Tibial nerve (tissue), 4 donors: ENCODE measurements at regions not wholly inside any gene's neighbourhood (a gene's known extent, or its start where the extent isn't known, plus 50 kb on each side); places are given as distances from the start of the nearest gene placed in this dataset.

Source experiments
- DNase-seq, 2 donors: peaks; one replicate each; pipeline ENCODE4 v3.0.0-alpha.2; 2019; ENCODE audit warnings: low spot score in 2 of 2
- H3K27ac ChIP-seq, 4 donors: fragments of 200-600 bp; sonication (generic) in 3 of 4; one replicate each; pipeline ENCODE4 v1.5.1; 2017 to 2019; ENCODE audit warnings: mild to moderate bottlenecking in 1 of 4
- H3K27me3 ChIP-seq, 2 donors: fragments of 200-600 bp; sonication (generic) in 1 of 2; one replicate each; pipeline versions ENCODE4 v1.5.1 to v1.6.0; 2017 to 2019
- H3K36me3 ChIP-seq, 3 donors: fragments of 200-600 bp; sonication (generic); one replicate each; pipeline ENCODE4 v1.5.1; 2018 to 2019
- H3K4me1 ChIP-seq, 4 donors: fragments of 200-600 bp; sonication (generic) in 3 of 4; one replicate each; pipeline ENCODE4 v1.5.1; 2017 to 2019
- H3K4me3 ChIP-seq, 4 donors: fragments of 200-600 bp; sonication (generic) in 3 of 4; one replicate each; pipeline ENCODE4 v1.5.1; 2017 to 2019; ENCODE audit warnings: mild to moderate bottlenecking in 1 of 4, moderate library complexity in 1 of 4
- H3K9me3 ChIP-seq, 4 donors: fragments of 200-600 bp; sonication (generic) in 3 of 4; one replicate each; pipeline ENCODE4 v1.5.1; 2017 to 2019
- CTCF ChIP-seq, 5 experiments: fragments of 200-600 bp in 3 of 5; fragments of 450-650 bp in 2 of 5; sonication (generic) in 3 of 5; IDR thresholded peaks; one replicate each; pipeline ENCODE4 v1.5.1; 2016 to 2019; ENCODE audit warnings: antibody characterized with exemption in 5 of 5, mild to moderate bottlenecking in 3 of 5, moderate library complexity in 2 of 5
- EP300 ChIP-seq, 2 donors: sonication (generic); formaldehyde crosslinking; IDR thresholded peaks; one replicate each; pipeline ENCODE4 v1.6.1; 2017; ENCODE audit warnings: antibody characterized with exemption in 2 of 2, mild to moderate bottlenecking in 1 of 2
- POLR2A ChIP-seq, 2 donors: fragments of 450-650 bp; IDR thresholded peaks; one replicate each; pipeline ENCODE4 v1.6.1; 2017; ENCODE audit warnings: antibody characterized with exemption in 2 of 2, mild to moderate bottlenecking in 2 of 2, moderate library complexity in 2 of 2
- WGBS, 2 donors: methylation state at CpG; one replicate each; pipeline ENCODE4 v1.1.5; 2018; 5-methylcytosine and 5-hydroxymethylcytosine counted together

GRCh38 chr14:24688030-24688658 is 54.2 kb upstream of the GZMB start:
- H3K9me3 ChIP-seq, result no peaks in the 10 kb centered on the region
- H3K4me3 ChIP-seq, result no peak overlapping the region
- WGBS, 2 donors, result 73 to 83% methylated on average over 6 of the region's 6 CpGs
- no peaks in the 10 kb centered on the region for H3K36me3 ChIP-seq
- TF ChIP-seq POLR2A (IDR thresholded peaks at IDR 0.05) (no peak), CTCF (IDR thresholded peaks at IDR 0.05) (no peak), EP300 (IDR thresholded peaks at IDR 0.05) (no peak)
- DNase-seq, result no peak
- H3K27me3 ChIP-seq, result peaks cover 0 to 7% of the 10 kb centered on the region in 2 donors
- no peaks in the 10 kb centered on the region for H3K4me1 ChIP-seq
- H3K27ac ChIP-seq, result no peak overlapping the region
